HG03342 (cell line): ENCODE measurements at regions not wholly inside any gene's neighbourhood (a gene's known extent, or its start where the extent isn't known, plus 50 kb on each side); places are given as distances from the start of the nearest gene placed in this dataset.
"Not testable (repeated sequence)": the region's sequence is repeated elsewhere in the genome, so short reads cannot be mapped to it uniquely, and the experiment has no call there.

Experiments used
- ATAC-seq: cut with Tn5 transposase; IDR thresholded peaks from one replicate; pipeline ENCODE4 v1.9.1; 2021; ENCODE audit warnings: mild to moderate bottlenecking, moderate library complexity; ENCODE audit not compliant: unreplicated experiment

- ATAC-seq = no peak
Observed at GRCh38 chr6:3960754-3961361, 111.7 kb downstream of the FAM50B start.

GRCh38 chr6:3961581-3962215 is 112.5 kb downstream of the FAM50B start:
- ATAC-seq = no peak

DNA sequence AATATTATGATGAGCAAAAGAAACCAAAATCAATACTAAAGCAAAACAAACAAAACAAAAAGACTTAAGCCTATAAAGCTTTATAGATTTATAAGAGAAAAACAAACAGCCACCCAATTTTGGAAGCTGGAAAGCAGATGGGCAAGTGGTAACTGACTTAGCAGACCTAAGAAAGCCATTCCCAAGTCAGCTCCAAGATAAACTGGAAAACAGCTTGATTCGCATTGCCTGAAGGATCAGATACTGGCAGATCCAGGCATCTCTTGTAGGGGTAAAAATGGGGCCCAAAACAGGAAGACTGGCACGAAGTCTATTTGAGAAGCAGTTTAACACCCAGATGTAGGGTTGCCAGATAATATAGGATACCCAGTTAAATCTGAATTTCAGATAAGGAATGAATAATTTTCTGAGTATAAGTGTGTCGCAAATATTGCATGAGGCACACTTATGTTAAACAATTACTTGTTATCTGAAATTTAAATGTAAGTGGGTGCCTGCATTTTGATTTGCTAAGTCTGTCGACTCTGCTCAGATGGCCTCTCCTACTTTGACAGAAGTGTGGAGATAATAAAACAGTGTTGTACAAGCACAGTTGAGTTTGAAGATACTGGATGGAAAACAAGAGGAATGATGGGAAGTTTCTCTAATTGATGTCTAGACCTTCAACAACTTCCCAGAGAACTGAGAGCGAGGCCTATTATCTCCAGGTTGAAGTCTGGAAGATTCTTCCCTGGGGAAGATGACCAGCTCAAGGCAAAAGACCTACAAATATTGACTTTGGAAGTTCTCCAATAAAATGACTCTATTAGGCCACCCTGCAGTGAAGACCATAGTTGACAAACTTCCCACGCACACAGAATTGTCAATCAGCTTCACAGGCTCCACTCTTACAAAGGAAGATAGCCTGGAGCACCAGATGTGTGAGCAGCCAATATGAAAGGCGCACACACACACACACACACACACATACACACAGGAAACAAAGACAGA is 113.4 kb downstream of the FAM50B start:
- ATAC-seq = no peak

GRCh38 chr6:3963426-3963825 is 114.3 kb downstream of the FAM50B start:
- ATAC-seq = no peak

GRCh38 chr6:3965071-3965718 is 113.7 kb downstream of the FAM217A start:
- no peak for ATAC-seq

- ATAC-seq = no peak
Observed at GRCh38 chr6:3966426-3966825, 112.5 kb downstream of the FAM217A start.

GRCh38 chr6:3970097-3970496 is 108.8 kb downstream of the FAM217A start:
- ATAC-seq = no peak

GRCh38 chr6:3973152-3973551 is 105.8 kb downstream of the FAM217A start:
- ATAC-seq = not testable (repeated sequence)

GRCh38 chr6:3977875-3978711 is 100.8 kb downstream of the FAM217A start:
- ATAC-seq = peak; percentile 75

DNA sequence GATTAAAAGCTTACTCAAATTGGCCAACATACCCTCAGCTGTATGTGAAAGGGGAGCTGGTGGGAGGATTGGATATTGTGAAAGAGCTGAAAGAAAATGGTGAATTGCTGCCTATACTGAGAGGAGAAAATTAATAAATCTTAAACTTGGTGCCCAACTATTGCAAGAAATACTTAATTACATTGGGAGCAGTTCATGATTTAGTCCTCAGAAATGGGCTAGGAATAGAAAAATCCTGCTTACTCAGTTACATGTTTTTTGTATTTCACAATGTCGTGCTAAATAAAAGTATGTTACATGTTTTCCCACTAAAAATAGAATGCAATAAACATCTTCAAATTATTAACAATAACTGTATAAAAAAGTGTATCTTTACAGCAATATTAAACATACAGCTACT is 100.0 kb downstream of the FAM217A start:
- not testable (repeated sequence) for ATAC-seq

DNA sequence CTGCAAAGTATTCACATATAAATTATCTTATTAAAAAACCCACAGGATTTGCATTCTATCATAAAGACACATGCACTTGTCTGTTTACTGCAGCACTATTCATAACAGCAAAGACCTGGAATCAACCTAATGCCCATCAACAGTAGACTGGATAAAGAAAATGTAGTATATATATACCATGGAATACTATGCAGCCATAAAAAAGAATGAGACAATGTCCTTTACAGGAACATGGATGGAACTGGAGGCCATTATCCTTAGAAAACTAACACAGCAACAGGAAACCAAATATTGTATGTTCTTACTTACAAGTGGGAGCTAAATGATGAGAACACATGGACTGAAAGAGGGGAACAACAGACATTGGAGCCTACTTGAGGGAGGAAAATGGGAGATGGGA is 97.0 kb downstream of the FAM217A start:
- ATAC-seq = no peak

GRCh38 chr6:3983778-3984177 is 95.2 kb downstream of the FAM217A start:
- ATAC-seq = no peak

DNA sequence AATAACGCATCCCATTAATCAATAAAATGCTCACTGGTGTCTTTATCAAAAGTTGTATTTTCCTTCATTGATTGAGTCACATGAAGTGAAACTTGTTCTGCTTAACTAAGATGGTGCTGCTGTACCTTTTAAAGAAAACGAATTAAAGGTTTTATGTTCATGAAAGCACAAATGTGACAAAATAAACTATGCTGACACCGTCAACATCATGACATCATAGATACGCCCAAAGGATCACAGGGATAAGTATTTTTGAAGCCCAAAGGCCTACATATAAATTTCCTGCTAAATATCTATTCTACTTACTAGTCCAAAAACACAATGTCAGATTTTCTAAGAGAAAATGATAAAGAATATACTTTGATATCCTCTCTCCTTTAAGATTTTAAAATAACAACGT is 94.4 kb downstream of the FAM217A start:
- ATAC-seq = no peak

- ATAC-seq = no peak
Observed at GRCh38 chr6:3986241-3986640, 92.7 kb downstream of the FAM217A start.

- no peak for ATAC-seq
Observed at GRCh38 chr6:3987053-3987452, 91.9 kb downstream of the FAM217A start.

GRCh38 chr6:3987576-3987975 is 91.4 kb downstream of the FAM217A start:
- ATAC-seq = no peak

DNA sequence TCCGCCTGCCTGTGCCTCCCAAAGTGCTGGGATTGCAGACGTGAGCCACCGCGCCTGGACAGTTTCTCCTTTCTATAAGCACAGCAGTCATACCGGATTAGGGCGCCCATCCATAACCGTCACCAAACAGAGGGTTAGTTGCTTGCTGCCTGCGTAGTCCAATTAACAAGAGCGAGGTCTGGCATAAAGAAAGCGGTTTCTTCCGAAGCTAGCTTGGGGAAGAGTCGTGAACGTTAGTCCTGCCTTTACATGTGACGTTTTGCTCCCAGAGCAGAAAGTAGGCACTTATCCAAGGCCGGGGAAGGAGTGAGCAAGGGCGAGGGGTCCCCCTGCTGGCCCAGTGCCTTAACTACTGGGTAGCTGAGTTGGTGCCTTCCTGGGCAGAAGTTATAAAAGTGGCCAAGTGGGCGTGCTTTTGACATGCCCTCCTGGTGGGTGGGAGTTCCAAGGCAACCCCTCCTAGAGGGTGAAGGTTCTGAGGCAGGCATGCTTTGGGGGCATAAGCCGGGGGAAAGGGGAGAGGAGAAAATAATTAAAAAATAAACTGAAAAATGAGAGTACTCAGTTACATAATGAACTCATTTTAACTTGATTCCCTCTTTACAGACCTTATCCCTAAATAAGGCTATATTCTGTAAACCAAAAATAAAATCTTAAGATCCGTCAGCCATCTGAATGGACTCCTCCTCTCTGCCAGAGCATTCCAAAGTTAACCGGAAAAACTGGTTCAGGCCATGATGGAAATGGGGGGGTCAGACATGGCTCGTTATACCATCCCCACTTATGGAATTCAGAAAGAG is 88.0 kb downstream of the FAM217A start:
- no peak for ATAC-seq

DNA sequence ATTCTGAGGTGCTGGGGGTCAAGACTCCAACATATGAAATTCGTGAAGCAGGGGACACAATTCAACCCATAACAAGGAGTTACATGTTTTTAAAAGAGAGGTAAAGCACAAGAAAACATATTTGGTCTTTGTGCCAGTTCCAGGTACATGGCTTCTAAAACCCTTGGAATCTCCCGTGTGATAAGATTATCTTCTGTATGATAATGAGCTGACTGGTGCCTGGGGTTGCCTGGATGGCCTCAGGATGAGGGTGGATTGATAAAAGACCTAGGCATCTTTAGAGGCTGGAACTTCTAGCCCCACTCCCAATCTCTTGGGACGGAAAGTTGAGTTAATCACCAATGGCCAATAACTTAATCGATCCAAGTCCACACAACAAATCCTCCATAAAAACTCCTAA is 87.0 kb downstream of the FAM217A start:
- ATAC-seq = no peak

GRCh38 chr6:3996349-3996748 is 82.6 kb downstream of the FAM217A start:
- no peak for ATAC-seq
